ENCODE measurements at regions not wholly inside any gene's neighbourhood (a gene's known extent, or its start where the extent isn't known, plus 50 kb on each side); places are given as distances from the start of the nearest gene placed in this dataset.
A peak's percentile ranks its signal among the peaks of the same experiment; 100 is the strongest.

- FAIRE-seq: no peak
- intact Hi-C loops (cut with micrococcal nuclease): no loop called here
- POLR2A ChIA-PET: no interaction called here
- TF ChIP-seq SP2 (IDR thresholded peaks at IDR 0.05; ENCODE audit: extremely low read depth, low read depth, low read length, poor library complexity, severe bottlenecking): no peak
- TF ChIP-seq ELK3 (CRISPR knock-in tag; IDR thresholded peaks at IDR 0.05): no peak
- no peak for TF ChIP-seq PHB (CRISPR knock-in tag; IDR thresholded peaks at IDR 0.05)
- TF ChIP-seq VEZF1 (CRISPR knock-in tag; IDR thresholded peaks at IDR 0.05): no peak
- TF ChIP-seq ZNF707 (CRISPR knock-in tag; conservative IDR thresholded peaks at IDR 0.05): no peak
- no peak for TF ChIP-seq KLF13 (tag; IDR thresholded peaks at IDR 0.05; ENCODE audit: borderline replicate concordance, low read depth)
- no peak for TF ChIP-seq ZNF280A (IDR thresholded peaks at IDR 0.05; ENCODE audit: low read depth, partially characterized antibody)
- TF ChIP-seq KHSRP (IDR thresholded peaks at IDR 0.05): no peak
- TF ChIP-seq NR1H2 (CRISPR knock-in tag; IDR thresholded peaks at IDR 0.05): no peak
- TF ChIP-seq RREB1 (CRISPR knock-in tag; IDR thresholded peaks at IDR 0.05): no peak
- TF ChIP-seq HDGF (IDR thresholded peaks at IDR 0.05): no peak
- no peak for TF ChIP-seq STAT5A (IDR thresholded peaks at IDR 0.05; ENCODE audit: borderline replicate concordance, low read length)
- no peak for TF ChIP-seq ZNF75A (CRISPR knock-in tag; IDR thresholded peaks at IDR 0.05)
- no peak for TF ChIP-seq NR2F6 (CRISPR knock-in tag; IDR thresholded peaks at IDR 0.05)
- TF ChIP-seq CBFA2T2 (conservative IDR thresholded peaks at IDR 0.05): no peak
Measured at GRCh38 chr6:123127807-123128206, 131.8 kb downstream of the CLVS2 start.

More at GRCh38 chr6:123127807-123128206, 131.8 kb downstream of the CLVS2 start:
- H3K79me2 ChIP-seq (ENCODE audit: control insufficient read depth, insufficient read depth, low read length): no peaks in the 10 kb centered on the region
- H3K9me3 ChIP-seq (replicated peaks; ENCODE audit: control insufficient read depth, insufficient read depth, low read depth, low read length): no peaks in the 10 kb centered on the region; the same call in 1 of the 2 replicates
- no peak overlapping the region for H3K9ac ChIP-seq (ENCODE audit: insufficient read depth in 1 of 2, low read depth in 2 of 2, low read length in 2 of 2)
- H3K4me2 ChIP-seq (ENCODE audit: insufficient read depth, low read length): no peak overlapping the region
- in situ Hi-C loops (cut with MboI): no loop called here
- H3K4me3 ChIP-seq: no peak overlapping the region
- no TSS peak for BruUV-seq (replicated peaks)
- H3K36me3 ChIP-seq (ENCODE audit: control insufficient read depth, insufficient read depth, low read length): no peaks in the 10 kb centered on the region
- no peaks in the 10 kb centered on the region for H3K9me1 ChIP-seq (ENCODE audit: control insufficient read depth, insufficient read depth, low read length)
- no peaks in the 10 kb centered on the region for H3K27me3 ChIP-seq (ENCODE audit: control insufficient read depth in 2 of 2, insufficient read depth in 2 of 2, low read length in 2 of 2)
- H3K4me1 ChIP-seq (replicated peaks in 1 of 2; ENCODE audit: control insufficient read depth in 2 of 2, insufficient read depth in 2 of 2, low read length in 2 of 2): no peaks in the 10 kb centered on the region
- CTCF ChIA-PET (ENCODE audit: low intra/inter-chr PET ratio): interaction anchor here (0.5 kb wide), 1 partner anchor 17 kb away, joined by 3 read pairs; no protein-coding TSS in a partner anchor
- no peak overlapping the region for H2AFZ ChIP-seq (ENCODE audit: low read depth, low read length)
- WGBS (ENCODE audit: insufficient coverage, low coverage, missing lambda C conversion rate): 8% methylated on average over 1 of the region's 1 CpG
- H4K20me1 ChIP-seq (replicated peaks; ENCODE audit: control insufficient read depth, insufficient read depth, low read length): no peaks in the 10 kb centered on the region
- peak in 1 of 4 experiments; percentile 6 for DNase-seq (ENCODE audit: extremely low read depth in 1 of 4, low spot score in 3 of 4)
- H3K27ac ChIP-seq (ENCODE audit: extremely low read depth, low read depth, low read length): no peak overlapping the region
- no peak for ATAC-seq

All from K562 (cell line).